ENCODE measurements at regions not wholly inside any gene's neighbourhood (a gene's known extent, or its start where the extent isn't known, plus 50 kb on each side); places are given as distances from the start of the nearest gene placed in this dataset.

DNA sequence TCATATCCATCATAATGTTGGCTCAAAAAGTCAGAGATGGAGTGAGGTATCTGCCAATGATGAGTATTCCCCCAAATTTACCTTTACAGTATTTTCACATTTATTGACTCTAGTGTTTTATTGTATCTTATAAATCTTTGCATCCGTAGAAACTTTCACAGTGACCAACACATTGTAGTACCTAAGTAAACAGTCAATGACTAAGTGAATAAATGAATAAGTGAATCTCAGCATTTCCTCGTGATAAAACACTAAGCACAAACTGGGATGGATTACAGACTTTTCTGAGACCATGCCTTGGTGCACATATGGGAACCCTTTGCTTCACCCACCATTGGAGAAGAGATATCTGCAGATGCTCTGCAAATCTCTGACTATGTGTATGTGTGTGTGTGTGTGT, 429.9 kb downstream of the NR4A2 start:
- TF ChIP-seq GABPA (IDR thresholded peaks at IDR 0.05; ENCODE audit: low read depth), result no peak
- TF ChIP-seq JUND (IDR thresholded peaks at IDR 0.05), result no peak
- TF ChIP-seq ELF1 (IDR thresholded peaks at IDR 0.05), result no peak
- no peak for TF ChIP-seq RCOR1 (IDR thresholded peaks at IDR 0.05; ENCODE audit: low read length)
- TF ChIP-seq TCF12 (IDR thresholded peaks at IDR 0.05), result no peak
- TF ChIP-seq EP300 (IDR thresholded peaks at IDR 0.05; ENCODE audit: borderline replicate concordance in 1 of 2, low read depth in 1 of 2, low read length in 1 of 2), result no peak
- no peak for TF ChIP-seq TAF1 (IDR thresholded peaks at IDR 0.05; ENCODE audit: borderline replicate concordance, low read depth, low read length)
- TF ChIP-seq NFIC (IDR thresholded peaks at IDR 0.05; ENCODE audit: borderline replicate concordance), result no peak
- no peak for TF ChIP-seq EZH2phosphoT487 (IDR thresholded peaks at IDR 0.05; ENCODE audit: borderline replicate concordance, low read depth)
- no peak for TF ChIP-seq USF1 (IDR thresholded peaks at IDR 0.05; ENCODE audit: borderline replicate concordance, low read depth)
- no peak for TF ChIP-seq RXRA (IDR thresholded peaks at IDR 0.05; ENCODE audit: borderline replicate concordance, low read depth)
- TF ChIP-seq, protein P1, sequence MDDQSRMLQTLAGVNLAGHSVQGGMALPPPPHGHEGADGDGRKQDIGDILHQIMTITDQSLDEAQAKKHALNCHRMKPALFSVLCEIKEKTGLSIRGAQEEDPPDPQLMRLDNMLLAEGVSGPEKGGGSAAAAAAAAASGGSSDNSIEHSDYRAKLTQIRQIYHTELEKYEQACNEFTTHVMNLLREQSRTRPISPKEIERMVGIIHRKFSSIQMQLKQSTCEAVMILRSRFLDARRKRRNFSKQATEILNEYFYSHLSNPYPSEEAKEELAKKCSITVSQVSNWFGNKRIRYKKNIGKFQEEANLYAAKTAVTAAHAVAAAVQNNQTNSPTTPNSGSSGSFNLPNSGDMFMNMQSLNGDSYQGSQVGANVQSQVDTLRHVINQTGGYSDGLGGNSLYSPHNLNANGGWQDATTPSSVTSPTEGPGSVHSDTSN (IDR thresholded peaks at IDR 0.05), result no peak
- Histone ChIP-seq H3K4me2 (no peak overlapping the region), H3K4me1 (ENCODE audit: control insufficient read depth in 1 of 2, insufficient read depth in 2 of 2, low read depth in 1 of 2, low read length in 1 of 2) (no peaks in the 10 kb centered on the region), H3K27me3 (ENCODE audit: insufficient read depth) (no peaks in the 10 kb centered on the region), H3K79me2 (ENCODE audit: insufficient read depth) (no peaks in the 10 kb centered on the region), H3K36me3 (replicated peaks in 1 of 2; ENCODE audit: control insufficient read depth in 1 of 2, insufficient read depth in 2 of 2, low read length in 1 of 2) (no peaks in the 10 kb centered on the region), H3K9ac (no peak overlapping the region), H3K9me2 (no peaks in the 10 kb centered on the region), H3F3A (replicated peaks; ENCODE audit: insufficient read depth) (no peaks in the 10 kb centered on the region), H3K27ac (ENCODE audit: low read depth in 2 of 2, low read length in 1 of 2) (no peak overlapping the region), H4K20me1 (ENCODE audit: insufficient read depth) (no peaks in the 10 kb centered on the region), H3K9me3 (no peaks in the 10 kb centered on the region), H2AFZ (ENCODE audit: low read depth) (no peak overlapping the region), H3K4me3 (ENCODE audit: low read depth in 2 of 2, low read length in 1 of 2) (no peak overlapping the region)
- 25% methylated on average over 2 of the region's 2 CpGs for WGBS (ENCODE audit: low lambda C conversion rate)
- DNase-seq, result no peak
- ChIA-PET POLR2A (no interaction called here), CTCF (no interaction called here)

DNA sequence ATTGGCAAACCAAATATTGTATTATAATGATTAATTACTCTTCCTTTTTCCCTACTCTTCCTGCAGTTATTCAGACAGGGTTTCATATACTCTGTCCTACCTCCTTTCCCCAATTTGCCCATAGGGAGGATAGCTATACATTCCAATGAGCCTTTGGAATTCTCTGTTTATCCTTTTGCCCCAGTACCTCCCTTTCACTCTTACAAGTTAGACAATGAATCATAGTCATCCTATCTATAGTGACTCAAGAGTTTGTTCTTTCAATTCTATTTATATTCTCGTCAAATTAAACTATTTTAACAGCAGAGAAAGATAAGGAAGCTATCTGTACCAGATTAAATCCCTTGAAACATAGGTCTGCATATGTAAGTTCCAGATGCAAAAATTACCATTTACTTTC, 437.5 kb downstream of the NR4A2 start:
- Histone ChIP-seq H3K9ac (no peak overlapping the region), H3K4me3 (ENCODE audit: low read depth in 2 of 2, low read length in 1 of 2) (no peak overlapping the region), H3K27me3 (ENCODE audit: insufficient read depth) (no peaks in the 10 kb centered on the region), H3F3A (replicated peaks; ENCODE audit: insufficient read depth) (no peaks in the 10 kb centered on the region), H3K27ac (ENCODE audit: low read depth in 2 of 2, low read length in 1 of 2) (no peak overlapping the region), H3K9me2 (no peaks in the 10 kb centered on the region), H3K36me3 (replicated peaks in 1 of 2; ENCODE audit: control insufficient read depth in 1 of 2, insufficient read depth in 2 of 2, low read length in 1 of 2) (no peaks in the 10 kb centered on the region), H3K4me1 (ENCODE audit: control insufficient read depth in 1 of 2, insufficient read depth in 2 of 2, low read depth in 1 of 2, low read length in 1 of 2) (no peaks in the 10 kb centered on the region), H3K9me3 (no peaks in the 10 kb centered on the region), H3K79me2 (ENCODE audit: insufficient read depth) (no peaks in the 10 kb centered on the region), H3K4me2 (no peak overlapping the region), H2AFZ (ENCODE audit: low read depth) (no peak overlapping the region), H4K20me1 (ENCODE audit: insufficient read depth) (no peaks in the 10 kb centered on the region)
- ChIA-PET CTCF (interaction anchor here (0.6 kb wide), 1 partner anchor 210 kb away, joined by 4 read pairs; no protein-coding TSS in a partner anchor), POLR2A (no interaction called here)
- WGBS (ENCODE audit: low lambda C conversion rate), result 2% methylated on average over 1 of the region's 1 CpG
- DNase-seq, result no peak
- TF ChIP-seq MXI1 (IDR thresholded peaks at IDR 0.05; ENCODE audit: low read depth, low read length) (no peak), FOSL2 (IDR thresholded peaks at IDR 0.05; ENCODE audit: borderline replicate concordance, low read depth) (no peak), RXRA (IDR thresholded peaks at IDR 0.05; ENCODE audit: borderline replicate concordance, low read depth) (no peak), NFIC (IDR thresholded peaks at IDR 0.05; ENCODE audit: borderline replicate concordance) (no peak), NRF1 (IDR thresholded peaks at IDR 0.05; ENCODE audit: low read depth, low read length) (no peak), EZH2phosphoT487 (IDR thresholded peaks at IDR 0.05; ENCODE audit: borderline replicate concordance, low read depth) (no peak), REST (IDR thresholded peaks at IDR 0.05; ENCODE audit: low read depth, low read length) (no peak)
- TF ChIP-seq, protein P1 (IDR thresholded peaks at IDR 0.05), result no peak
- TF ChIP-seq, protein P2, sequence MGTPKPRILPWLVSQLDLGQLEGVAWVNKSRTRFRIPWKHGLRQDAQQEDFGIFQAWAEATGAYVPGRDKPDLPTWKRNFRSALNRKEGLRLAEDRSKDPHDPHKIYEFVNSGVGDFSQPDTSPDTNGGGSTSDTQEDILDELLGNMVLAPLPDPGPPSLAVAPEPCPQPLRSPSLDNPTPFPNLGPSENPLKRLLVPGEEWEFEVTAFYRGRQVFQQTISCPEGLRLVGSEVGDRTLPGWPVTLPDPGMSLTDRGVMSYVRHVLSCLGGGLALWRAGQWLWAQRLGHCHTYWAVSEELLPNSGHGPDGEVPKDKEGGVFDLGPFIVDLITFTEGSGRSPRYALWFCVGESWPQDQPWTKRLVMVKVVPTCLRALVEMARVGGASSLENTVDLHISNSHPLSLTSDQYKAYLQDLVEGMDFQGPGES (IDR thresholded peaks at IDR 0.05; ENCODE audit: low read depth, low read length), result no peak
- TF ChIP-seq, protein P3, sequence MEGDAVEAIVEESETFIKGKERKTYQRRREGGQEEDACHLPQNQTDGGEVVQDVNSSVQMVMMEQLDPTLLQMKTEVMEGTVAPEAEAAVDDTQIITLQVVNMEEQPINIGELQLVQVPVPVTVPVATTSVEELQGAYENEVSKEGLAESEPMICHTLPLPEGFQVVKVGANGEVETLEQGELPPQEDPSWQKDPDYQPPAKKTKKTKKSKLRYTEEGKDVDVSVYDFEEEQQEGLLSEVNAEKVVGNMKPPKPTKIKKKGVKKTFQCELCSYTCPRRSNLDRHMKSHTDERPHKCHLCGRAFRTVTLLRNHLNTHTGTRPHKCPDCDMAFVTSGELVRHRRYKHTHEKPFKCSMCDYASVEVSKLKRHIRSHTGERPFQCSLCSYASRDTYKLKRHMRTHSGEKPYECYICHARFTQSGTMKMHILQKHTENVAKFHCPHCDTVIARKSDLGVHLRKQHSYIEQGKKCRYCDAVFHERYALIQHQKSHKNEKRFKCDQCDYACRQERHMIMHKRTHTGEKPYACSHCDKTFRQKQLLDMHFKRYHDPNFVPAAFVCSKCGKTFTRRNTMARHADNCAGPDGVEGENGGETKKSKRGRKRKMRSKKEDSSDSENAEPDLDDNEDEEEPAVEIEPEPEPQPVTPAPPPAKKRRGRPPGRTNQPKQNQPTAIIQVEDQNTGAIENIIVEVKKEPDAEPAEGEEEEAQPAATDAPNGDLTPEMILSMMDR (IDR thresholded peaks at IDR 0.05), result no peak
